ENCODE measurements at regions not wholly inside any gene's neighbourhood (a gene's known extent, or its start where the extent isn't known, plus 50 kb on each side); places are given as distances from the start of the nearest gene placed in this dataset.

- TF ChIP-seq YY1 (IDR thresholded peaks at IDR 0.05; ENCODE audit: insufficient read depth, insufficient read length) (no peak), ZNF274 (IDR thresholded peaks at IDR 0.05; ENCODE audit: low read depth, low read length) (no peak), SUZ12 (IDR thresholded peaks at IDR 0.05; ENCODE audit: extremely low read depth, insufficient read depth, insufficient read length) (no peak)
Measured at GRCh38 chr1:4371849-4372248, 282.6 kb upstream of the AJAP1 start.

Data from NT2/D1 (cell line).